ENCODE measurements at regions not wholly inside any gene's neighbourhood (a gene's known extent, or its start where the extent isn't known, plus 50 kb on each side); places are given as distances from the start of the nearest gene placed in this dataset.

DNA sequence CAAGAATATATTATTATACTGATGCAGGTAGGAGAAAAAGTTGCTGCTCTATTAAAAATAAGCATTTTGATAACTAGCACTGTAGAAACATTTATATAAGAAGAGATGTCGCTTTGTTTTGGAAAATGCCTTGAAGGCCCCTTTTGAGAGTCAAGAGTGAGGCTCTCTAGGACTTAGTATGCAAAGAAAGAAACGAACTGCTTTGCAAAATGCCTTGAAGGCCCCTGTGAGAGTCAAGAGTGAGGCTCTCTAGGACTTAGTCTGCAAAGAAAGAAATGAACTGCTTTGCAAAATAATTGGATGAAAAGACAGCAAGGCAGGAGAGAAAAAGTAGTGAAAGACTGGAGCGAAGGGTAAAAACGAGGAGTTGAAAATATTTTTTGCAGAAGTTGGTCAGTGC is 65.9 kb downstream of the AVPR1A start:
- Histone ChIP-seq H3K4me3 (ENCODE audit: low read depth, low read length) (no peak overlapping the region), H3K27ac (ENCODE audit: extremely low read depth, low read depth, low read length) (no peak overlapping the region), H3K9me3 (ENCODE audit: control insufficient read depth, insufficient read depth, low read depth, low read length) (no peaks in the 10 kb centered on the region), H3K4me1 (ENCODE audit: control insufficient read depth, insufficient read depth, low read length) (no peaks in the 10 kb centered on the region), H3K36me3 (ENCODE audit: control insufficient read depth in 2 of 2, insufficient read depth in 1 of 2, low read length in 2 of 2) (no peaks in the 10 kb centered on the region)
- POLR2A ChIA-PET: no interaction called here
- CTCF ChIA-PET: interaction anchor here (0.7 kb wide), 2 partner anchors 372 to 430 kb away, joined by 5 to 6 read pairs; no protein-coding TSS in a partner anchor
- TF ChIP-seq ZNF626 (tag by site-specific recombination; IDR thresholded peaks at IDR 0.05) (no peak), ZNF664 (tag by site-specific recombination; IDR thresholded peaks at IDR 0.05) (no peak), ZNF830 (tag by site-specific recombination; IDR thresholded peaks at IDR 0.05; ENCODE audit: low read depth) (no peak), ZBTB1 (tag by site-specific recombination; IDR thresholded peaks at IDR 0.05) (no peak), KLF10 (tag by site-specific recombination; IDR thresholded peaks at IDR 0.05) (no peak), MZF1 (tag by site-specific recombination; IDR thresholded peaks at IDR 0.05; ENCODE audit: borderline replicate concordance) (no peak), ZNF140 (tag by site-specific recombination; IDR thresholded peaks at IDR 0.05) (no peak), ZNF521 (tag by site-specific recombination; IDR thresholded peaks at IDR 0.05) (no peak), WT1 (tag by site-specific recombination; IDR thresholded peaks at IDR 0.05) (no peak), ZNF391 (tag by site-specific recombination; IDR thresholded peaks at IDR 0.05; ENCODE audit: borderline replicate concordance, low read depth) (no peak)

DNA sequence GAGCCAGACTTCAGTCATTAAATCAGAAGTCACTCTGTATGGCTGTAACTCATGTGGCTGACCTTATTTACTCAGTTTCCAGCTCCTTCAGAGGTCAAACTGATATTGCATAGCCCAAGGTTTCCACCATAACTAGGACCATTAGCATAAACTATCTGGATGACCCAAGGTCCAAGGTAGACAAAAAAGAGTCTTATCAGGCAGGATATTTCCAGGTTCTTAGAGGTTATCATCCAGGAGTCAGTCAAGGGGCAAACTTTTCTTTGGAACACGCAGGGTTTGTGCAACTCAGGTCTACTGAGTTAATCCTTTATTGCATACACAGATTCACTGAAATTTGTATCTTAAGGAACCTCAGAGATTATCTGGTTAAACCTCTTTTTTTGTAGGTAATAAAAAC is 66.5 kb downstream of the AVPR1A start:
- Histone ChIP-seq H3K9me3 (ENCODE audit: control insufficient read depth, insufficient read depth, low read depth, low read length) (no peaks in the 10 kb centered on the region), H3K36me3 (ENCODE audit: control insufficient read depth in 2 of 2, insufficient read depth in 1 of 2, low read length in 2 of 2) (no peaks in the 10 kb centered on the region), H3K27ac (ENCODE audit: extremely low read depth, low read depth, low read length) (no peak overlapping the region), H3K4me3 (ENCODE audit: low read depth, low read length) (no peak overlapping the region), H3K4me1 (ENCODE audit: control insufficient read depth, insufficient read depth, low read length) (no peaks in the 10 kb centered on the region)
- TF ChIP-seq, protein P1, sequence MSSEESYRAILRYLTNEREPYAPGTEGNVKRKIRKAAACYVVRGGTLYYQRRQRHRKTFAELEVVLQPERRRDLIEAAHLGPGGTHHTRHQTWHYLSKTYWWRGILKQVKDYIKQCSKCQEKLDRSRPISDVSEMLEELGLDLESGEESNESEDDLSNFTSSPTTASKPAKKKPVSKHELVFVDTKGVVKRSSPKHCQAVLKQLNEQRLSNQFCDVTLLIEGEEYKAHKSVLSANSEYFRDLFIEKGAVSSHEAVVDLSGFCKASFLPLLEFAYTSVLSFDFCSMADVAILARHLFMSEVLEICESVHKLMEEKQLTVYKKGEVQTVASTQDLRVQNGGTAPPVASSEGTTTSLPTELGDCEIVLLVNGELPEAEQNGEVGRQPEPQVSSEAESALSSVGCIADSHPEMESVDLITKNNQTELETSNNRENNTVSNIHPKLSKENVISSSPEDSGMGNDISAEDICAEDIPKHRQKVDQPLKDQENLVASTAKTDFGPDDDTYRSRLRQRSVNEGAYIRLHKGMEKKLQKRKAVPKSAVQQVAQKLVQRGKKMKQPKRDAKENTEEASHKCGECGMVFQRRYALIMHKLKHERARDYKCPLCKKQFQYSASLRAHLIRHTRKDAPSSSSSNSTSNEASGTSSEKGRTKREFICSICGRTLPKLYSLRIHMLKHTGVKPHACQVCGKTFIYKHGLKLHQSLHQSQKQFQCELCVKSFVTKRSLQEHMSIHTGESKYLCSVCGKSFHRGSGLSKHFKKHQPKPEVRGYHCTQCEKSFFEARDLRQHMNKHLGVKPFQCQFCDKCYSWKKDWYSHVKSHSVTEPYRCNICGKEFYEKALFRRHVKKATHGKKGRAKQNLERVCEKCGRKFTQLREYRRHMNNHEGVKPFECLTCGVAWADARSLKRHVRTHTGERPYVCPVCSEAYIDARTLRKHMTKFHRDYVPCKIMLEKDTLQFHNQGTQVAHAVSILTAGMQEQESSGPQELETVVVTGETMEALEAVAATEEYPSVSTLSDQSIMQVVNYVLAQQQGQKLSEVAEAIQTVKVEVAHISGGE (tag by site-specific recombination; conservative IDR thresholded peaks at IDR 0.05; ENCODE audit: low read depth): no peak
- TF ChIP-seq PRDM1 (tag by site-specific recombination; IDR thresholded peaks at IDR 0.05) (no peak), ZNF157 (tag by site-specific recombination; IDR thresholded peaks at IDR 0.05) (no peak), ZFP3 (tag by site-specific recombination; IDR thresholded peaks at IDR 0.05; ENCODE audit: low read depth) (no peak), ZNF529 (tag by site-specific recombination; IDR thresholded peaks at IDR 0.05; ENCODE audit: insufficient replicate concordance) (no peak), TCF7L2 (IDR thresholded peaks at IDR 0.05; ENCODE audit: borderline replicate concordance, low read depth, low read length) (no peak), ZNF16 (tag by site-specific recombination; IDR thresholded peaks at IDR 0.05; ENCODE audit: low read depth) (no peak), ZFP69B (tag by site-specific recombination; IDR thresholded peaks at IDR 0.05) (no peak)
- TF ChIP-seq, protein P2, sequence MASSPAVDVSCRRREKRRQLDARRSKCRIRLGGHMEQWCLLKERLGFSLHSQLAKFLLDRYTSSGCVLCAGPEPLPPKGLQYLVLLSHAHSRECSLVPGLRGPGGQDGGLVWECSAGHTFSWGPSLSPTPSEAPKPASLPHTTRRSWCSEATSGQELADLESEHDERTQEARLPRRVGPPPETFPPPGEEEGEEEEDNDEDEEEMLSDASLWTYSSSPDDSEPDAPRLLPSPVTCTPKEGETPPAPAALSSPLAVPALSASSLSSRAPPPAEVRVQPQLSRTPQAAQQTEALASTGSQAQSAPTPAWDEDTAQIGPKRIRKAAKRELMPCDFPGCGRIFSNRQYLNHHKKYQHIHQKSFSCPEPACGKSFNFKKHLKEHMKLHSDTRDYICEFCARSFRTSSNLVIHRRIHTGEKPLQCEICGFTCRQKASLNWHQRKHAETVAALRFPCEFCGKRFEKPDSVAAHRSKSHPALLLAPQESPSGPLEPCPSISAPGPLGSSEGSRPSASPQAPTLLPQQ (tag by site-specific recombination; IDR thresholded peaks at IDR 0.05): no peak
- TF ChIP-seq, protein P3, sequence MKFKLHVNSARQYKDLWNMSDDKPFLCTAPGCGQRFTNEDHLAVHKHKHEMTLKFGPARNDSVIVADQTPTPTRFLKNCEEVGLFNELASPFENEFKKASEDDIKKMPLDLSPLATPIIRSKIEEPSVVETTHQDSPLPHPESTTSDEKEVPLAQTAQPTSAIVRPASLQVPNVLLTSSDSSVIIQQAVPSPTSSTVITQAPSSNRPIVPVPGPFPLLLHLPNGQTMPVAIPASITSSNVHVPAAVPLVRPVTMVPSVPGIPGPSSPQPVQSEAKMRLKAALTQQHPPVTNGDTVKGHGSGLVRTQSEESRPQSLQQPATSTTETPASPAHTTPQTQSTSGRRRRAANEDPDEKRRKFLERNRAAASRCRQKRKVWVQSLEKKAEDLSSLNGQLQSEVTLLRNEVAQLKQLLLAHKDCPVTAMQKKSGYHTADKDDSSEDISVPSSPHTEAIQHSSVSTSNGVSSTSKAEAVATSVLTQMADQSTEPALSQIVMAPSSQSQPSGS (tag by site-specific recombination; IDR thresholded peaks at IDR 0.05; ENCODE audit: low read depth): no peak
- TF ChIP-seq, protein P4, sequence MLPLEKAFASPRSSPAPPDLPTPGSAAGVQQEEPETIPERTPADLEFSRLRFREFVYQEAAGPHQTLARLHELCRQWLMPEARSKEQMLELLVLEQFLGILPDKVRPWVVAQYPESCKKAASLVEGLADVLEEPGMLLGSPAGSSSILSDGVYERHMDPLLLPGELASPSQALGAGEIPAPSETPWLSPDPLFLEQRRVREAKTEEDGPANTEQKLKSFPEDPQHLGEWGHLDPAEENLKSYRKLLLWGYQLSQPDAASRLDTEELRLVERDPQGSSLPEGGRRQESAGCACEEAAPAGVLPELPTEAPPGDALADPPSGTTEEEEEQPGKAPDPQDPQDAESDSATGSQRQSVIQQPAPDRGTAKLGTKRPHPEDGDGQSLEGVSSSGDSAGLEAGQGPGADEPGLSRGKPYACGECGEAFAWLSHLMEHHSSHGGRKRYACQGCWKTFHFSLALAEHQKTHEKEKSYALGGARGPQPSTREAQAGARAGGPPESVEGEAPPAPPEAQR (tag by site-specific recombination; IDR thresholded peaks at IDR 0.05): no peak
- ChIA-PET CTCF (no interaction called here), POLR2A (no interaction called here)
